SK-N-MC (cell line): ENCODE measurements at regions not wholly inside any gene's neighbourhood (a gene's known extent, or its start where the extent isn't known, plus 50 kb on each side); places are given as distances from the start of the nearest gene placed in this dataset.

Experiments
- EZH2 ChIP-seq: fragments of 200-600 bp; sonication (generic); IDR thresholded peaks from one replicate; pipeline ENCODE4 v1.6.1; 2017; ENCODE audit warnings: antibody characterized with exemption
- FOXP2 ChIP-seq: optimal IDR thresholded peaks from 2 replicates; pipeline ENCODE3; 2011; ENCODE audit warnings: mild to moderate bottlenecking, moderate library complexity; ENCODE audit not compliant: insufficient read depth; ENCODE audit errors: extremely low read length, control extremely low read depth
- POLR2AphosphoS5 ChIP-seq: IDR thresholded peaks from 2 replicates; pipeline ENCODE4 v1.6.1; 2012; ENCODE audit warnings: mild to moderate bottlenecking, low read depth, low read length, borderline replicate concordance

GRCh38 chr4:126679303-126679702 lies 953.5 kb upstream of the INTU start:
- TF ChIP-seq POLR2AphosphoS5 (no peak), EZH2 (no peak), FOXP2 (no peak)
